ENCODE measurements at regions not wholly inside any gene's neighbourhood (a gene's known extent, or its start where the extent isn't known, plus 50 kb on each side); places are given as distances from the start of the nearest gene placed in this dataset.

- FAIRE-seq = no peak
- Histone ChIP-seq H3K4me3 (ENCODE audit: control insufficient read depth in 2 of 3, extremely low read depth in 1 of 3, insufficient read depth in 2 of 3, low read depth in 1 of 3, low read length in 3 of 3) (no peak overlapping the region), H3K9me1 (ENCODE audit: control insufficient read depth, extremely low read depth, insufficient read depth, low read length) (no peaks in the 10 kb centered on the region), H3K4me2 (ENCODE audit: control insufficient read depth, extremely low read depth, insufficient read depth, low read depth, low read length) (no peak overlapping the region), H3K27me3 (ENCODE audit: control insufficient read depth, extremely low read depth, insufficient read depth, low read length) (no peaks in the 10 kb centered on the region), H3K9ac (ENCODE audit: control insufficient read depth, extremely low read depth, insufficient read depth, low read length) (no peak overlapping the region), H3K4me1 (ENCODE audit: control insufficient read depth, extremely low read depth, insufficient read depth, low read length) (peaks cover 33% of the 10 kb centered on the region), H3K9me3 (ENCODE audit: control insufficient read depth, low read depth, low read length) (no peaks in the 10 kb centered on the region), H3K27ac (ENCODE audit: control insufficient read depth, insufficient read depth, low read length) (no peak overlapping the region), H2AFZ (ENCODE audit: control insufficient read depth, low read length) (no peak overlapping the region), H4K20me1 (ENCODE audit: control insufficient read depth, extremely low read depth, insufficient read depth, low read length) (no peaks in the 10 kb centered on the region), H3K36me3 (ENCODE audit: control insufficient read depth in 2 of 2, extremely low read depth in 1 of 2, insufficient read depth in 2 of 2, low read length in 2 of 2) (no peaks in the 10 kb centered on the region), H3K79me2 (ENCODE audit: control insufficient read depth, insufficient read depth, low read length) (no peaks in the 10 kb centered on the region)
- dilution Hi-C loops (cut with MboI; ENCODE audit: extremely low pct_ligation_motif_present, low sequenced_read_pairs) = no loop called here
- no peak for DNase-seq (ENCODE audit: low read depth, low spot score)
- no peak for TF ChIP-seq EZH2 (IDR thresholded peaks at IDR 0.05; ENCODE audit: low read length)
- TF ChIP-seq, protein P1, sequence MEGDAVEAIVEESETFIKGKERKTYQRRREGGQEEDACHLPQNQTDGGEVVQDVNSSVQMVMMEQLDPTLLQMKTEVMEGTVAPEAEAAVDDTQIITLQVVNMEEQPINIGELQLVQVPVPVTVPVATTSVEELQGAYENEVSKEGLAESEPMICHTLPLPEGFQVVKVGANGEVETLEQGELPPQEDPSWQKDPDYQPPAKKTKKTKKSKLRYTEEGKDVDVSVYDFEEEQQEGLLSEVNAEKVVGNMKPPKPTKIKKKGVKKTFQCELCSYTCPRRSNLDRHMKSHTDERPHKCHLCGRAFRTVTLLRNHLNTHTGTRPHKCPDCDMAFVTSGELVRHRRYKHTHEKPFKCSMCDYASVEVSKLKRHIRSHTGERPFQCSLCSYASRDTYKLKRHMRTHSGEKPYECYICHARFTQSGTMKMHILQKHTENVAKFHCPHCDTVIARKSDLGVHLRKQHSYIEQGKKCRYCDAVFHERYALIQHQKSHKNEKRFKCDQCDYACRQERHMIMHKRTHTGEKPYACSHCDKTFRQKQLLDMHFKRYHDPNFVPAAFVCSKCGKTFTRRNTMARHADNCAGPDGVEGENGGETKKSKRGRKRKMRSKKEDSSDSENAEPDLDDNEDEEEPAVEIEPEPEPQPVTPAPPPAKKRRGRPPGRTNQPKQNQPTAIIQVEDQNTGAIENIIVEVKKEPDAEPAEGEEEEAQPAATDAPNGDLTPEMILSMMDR (optimal IDR thresholded peaks at IDR 0.05 in 1 of 3, IDR thresholded peaks at IDR 0.05 in 1 of 3, conservative IDR thresholded peaks at IDR 0.05 in 1 of 3; ENCODE audit: extremely low read depth in 1 of 3, insufficient read depth in 2 of 3, low read length in 3 of 3) = no peak
Observed at GRCh38 chr5:58181578-58182286, 278.2 kb downstream of the PLK2 start.

DNA sequence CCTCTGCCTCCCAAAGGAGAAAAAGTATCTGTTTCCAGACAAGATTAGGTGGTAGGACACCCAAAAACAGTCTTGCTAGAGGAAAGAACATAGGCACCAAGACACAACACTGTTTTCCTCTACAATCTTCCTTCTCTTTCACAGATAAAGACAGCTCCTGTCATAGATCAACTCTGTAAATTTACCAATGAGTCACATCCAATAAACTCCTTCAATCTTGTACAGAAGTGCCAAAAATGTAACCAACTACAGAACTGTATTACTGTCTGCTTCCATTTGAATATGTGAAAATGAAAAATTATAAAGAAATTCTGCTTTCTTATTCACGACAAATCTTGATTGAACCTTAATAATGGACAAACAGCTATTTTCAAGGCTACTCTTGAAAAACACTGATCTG is 286.9 kb downstream of the PLK2 start:
- no peak for FAIRE-seq
- no peak overlapping the region for H3K27ac ChIP-seq (ENCODE audit: control insufficient read depth, insufficient read depth, low read length)
- no peaks in the 10 kb centered on the region for H3K4me1 ChIP-seq (ENCODE audit: control insufficient read depth, extremely low read depth, insufficient read depth, low read length)

More for the DNA sequence above, 286.9 kb downstream of the PLK2 start:
- no peaks in the 10 kb centered on the region for H3K9me1 ChIP-seq (ENCODE audit: control insufficient read depth, extremely low read depth, insufficient read depth, low read length)
- dilution Hi-C loops (cut with MboI; ENCODE audit: extremely low pct_ligation_motif_present, low sequenced_read_pairs) = no loop called here
- H3K79me2 ChIP-seq (ENCODE audit: control insufficient read depth, insufficient read depth, low read length) = no peaks in the 10 kb centered on the region
- no peak overlapping the region for H3K9ac ChIP-seq (ENCODE audit: control insufficient read depth, extremely low read depth, insufficient read depth, low read length)
- TF ChIP-seq EZH2 (IDR thresholded peaks at IDR 0.05; ENCODE audit: low read length) = no peak
- TF ChIP-seq, protein P1 (optimal IDR thresholded peaks at IDR 0.05 in 1 of 3, IDR thresholded peaks at IDR 0.05 in 1 of 3, conservative IDR thresholded peaks at IDR 0.05 in 1 of 3; ENCODE audit: extremely low read depth in 1 of 3, insufficient read depth in 2 of 3, low read length in 3 of 3) = no peak
- DNase-seq (ENCODE audit: low read depth, low spot score) = no peak
- no peak overlapping the region for H2AFZ ChIP-seq (ENCODE audit: control insufficient read depth, low read length)
- H3K4me2 ChIP-seq (ENCODE audit: control insufficient read depth, extremely low read depth, insufficient read depth, low read depth, low read length) = no peak overlapping the region
- H3K9me3 ChIP-seq (ENCODE audit: control insufficient read depth, low read depth, low read length) = no peaks in the 10 kb centered on the region
- no peaks in the 10 kb centered on the region for H4K20me1 ChIP-seq (ENCODE audit: control insufficient read depth, extremely low read depth, insufficient read depth, low read length)
- no peaks in the 10 kb centered on the region for H3K27me3 ChIP-seq (ENCODE audit: control insufficient read depth, extremely low read depth, insufficient read depth, low read length)
- H3K36me3 ChIP-seq (ENCODE audit: control insufficient read depth in 2 of 2, extremely low read depth in 1 of 2, insufficient read depth in 2 of 2, low read length in 2 of 2) = no peaks in the 10 kb centered on the region
- no peak overlapping the region for H3K4me3 ChIP-seq (ENCODE audit: control insufficient read depth in 2 of 3, extremely low read depth in 1 of 3, insufficient read depth in 2 of 3, low read depth in 1 of 3, low read length in 3 of 3)
